ENCODE measurements at regions not wholly inside any gene's neighbourhood (a gene's known extent, or its start where the extent isn't known, plus 50 kb on each side); places are given as distances from the start of the nearest gene placed in this dataset.

DNA sequence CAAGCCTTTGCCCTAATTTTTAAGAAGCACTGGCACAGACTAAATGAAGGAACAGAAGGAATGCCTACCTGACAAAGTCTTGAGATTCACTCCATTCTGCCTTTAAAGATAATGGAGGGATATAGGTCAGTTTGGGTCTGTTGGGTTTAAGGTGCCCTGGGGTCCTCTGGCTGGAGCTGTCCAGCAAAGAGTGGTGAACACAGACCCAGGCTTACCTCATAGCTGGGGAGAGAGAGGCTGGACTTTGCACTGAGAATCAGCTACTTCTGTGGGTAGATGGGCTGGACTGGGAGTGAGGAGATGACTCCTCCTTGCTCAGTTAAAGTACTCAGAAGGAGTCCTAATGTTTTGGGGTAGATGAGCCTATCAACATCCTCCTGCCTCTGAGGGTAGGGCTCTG is 64.4 kb upstream of the CXCR4 start:
- TF ChIP-seq, protein P1, sequence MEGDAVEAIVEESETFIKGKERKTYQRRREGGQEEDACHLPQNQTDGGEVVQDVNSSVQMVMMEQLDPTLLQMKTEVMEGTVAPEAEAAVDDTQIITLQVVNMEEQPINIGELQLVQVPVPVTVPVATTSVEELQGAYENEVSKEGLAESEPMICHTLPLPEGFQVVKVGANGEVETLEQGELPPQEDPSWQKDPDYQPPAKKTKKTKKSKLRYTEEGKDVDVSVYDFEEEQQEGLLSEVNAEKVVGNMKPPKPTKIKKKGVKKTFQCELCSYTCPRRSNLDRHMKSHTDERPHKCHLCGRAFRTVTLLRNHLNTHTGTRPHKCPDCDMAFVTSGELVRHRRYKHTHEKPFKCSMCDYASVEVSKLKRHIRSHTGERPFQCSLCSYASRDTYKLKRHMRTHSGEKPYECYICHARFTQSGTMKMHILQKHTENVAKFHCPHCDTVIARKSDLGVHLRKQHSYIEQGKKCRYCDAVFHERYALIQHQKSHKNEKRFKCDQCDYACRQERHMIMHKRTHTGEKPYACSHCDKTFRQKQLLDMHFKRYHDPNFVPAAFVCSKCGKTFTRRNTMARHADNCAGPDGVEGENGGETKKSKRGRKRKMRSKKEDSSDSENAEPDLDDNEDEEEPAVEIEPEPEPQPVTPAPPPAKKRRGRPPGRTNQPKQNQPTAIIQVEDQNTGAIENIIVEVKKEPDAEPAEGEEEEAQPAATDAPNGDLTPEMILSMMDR (IDR thresholded peaks at IDR 0.05), result no peak
- TF ChIP-seq SIN3A (IDR thresholded peaks at IDR 0.05; ENCODE audit: borderline replicate concordance, insufficient read depth, low read depth, low read length) (no peak), POLR2AphosphoS5 (IDR thresholded peaks at IDR 0.05; ENCODE audit: low read depth, low read length) (no peak), REST (IDR thresholded peaks at IDR 0.05; ENCODE audit: insufficient read depth in 1 of 2, low read depth in 2 of 2, low read length in 1 of 2) (no peak), TCF7L2 (IDR thresholded peaks at IDR 0.05; ENCODE audit: low read depth, low read length) (no peak)
- H3K27me3 ChIP-seq (ENCODE audit: control insufficient read depth, insufficient read depth, low read length), result no peaks in the 10 kb centered on the region
- H3K36me3 ChIP-seq (ENCODE audit: control insufficient read depth, insufficient read depth, low read length), result no peaks in the 10 kb centered on the region
- in situ Hi-C loops (cut with HindIII; ENCODE audit: low pct_unique_long_range_greater_than_20kb, low sequenced_read_pairs), result no loop called here
- H3K27ac ChIP-seq (ENCODE audit: low read length), result no peak overlapping the region
- intact Hi-C loops (cut with micrococcal nuclease; ENCODE audit: unreplicated experiment), result no loop called here
- ChIA-PET POLR2A (no interaction called here), CTCF (no interaction called here)
- BruUV-seq (replicated peaks), result no TSS peak
- no peak overlapping the region for H3K4me3 ChIP-seq (ENCODE audit: low read depth in 2 of 2, low read length in 2 of 2)
- H3K9me3 ChIP-seq (ENCODE audit: control insufficient read depth, insufficient read depth, low read depth, low read length), result no peaks in the 10 kb centered on the region
- H3K4me1 ChIP-seq (ENCODE audit: control insufficient read depth, insufficient read depth, low read length), result no peaks in the 10 kb centered on the region
- DNase-seq (ENCODE audit: low read depth, low spot score) (no peak), ATAC-seq (no peak)

DNA sequence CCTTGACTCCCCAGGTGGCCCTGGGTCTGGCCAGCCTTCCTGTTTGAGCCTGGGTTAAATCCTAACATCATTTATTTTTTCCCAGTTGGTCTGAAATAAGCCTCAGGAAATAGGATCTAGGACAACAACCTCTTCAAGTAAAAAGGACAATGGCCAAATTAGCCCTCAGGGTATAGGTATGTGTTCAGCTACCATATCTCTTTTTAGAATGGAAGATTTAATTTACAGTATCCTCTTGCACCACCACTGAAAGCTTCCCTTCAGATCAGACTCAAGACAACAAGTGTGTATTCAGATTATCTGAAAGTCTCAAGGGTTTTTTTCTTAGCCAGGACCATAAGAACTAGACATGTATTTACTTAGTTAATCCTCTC is 61.6 kb upstream of the CXCR4 start:
- DNase-seq (ENCODE audit: low read depth, low spot score) (no peak), ATAC-seq (no peak)
- ChIA-PET POLR2A (no interaction called here), CTCF (no interaction called here)
- in situ Hi-C loops (cut with HindIII; ENCODE audit: low pct_unique_long_range_greater_than_20kb, low sequenced_read_pairs) (no loop called here), intact Hi-C loops (cut with micrococcal nuclease; ENCODE audit: unreplicated experiment) (no loop called here)
- H3K36me3 ChIP-seq (ENCODE audit: control insufficient read depth, insufficient read depth, low read length), result no peaks in the 10 kb centered on the region
- H3K4me1 ChIP-seq (ENCODE audit: control insufficient read depth, insufficient read depth, low read length), result no peaks in the 10 kb centered on the region
- no peak overlapping the region for H3K4me3 ChIP-seq (ENCODE audit: low read depth in 2 of 2, low read length in 2 of 2)
- TF ChIP-seq TCF7L2 (IDR thresholded peaks at IDR 0.05; ENCODE audit: low read depth, low read length) (no peak), POLR2AphosphoS5 (IDR thresholded peaks at IDR 0.05; ENCODE audit: low read depth, low read length) (no peak), SIN3A (IDR thresholded peaks at IDR 0.05; ENCODE audit: borderline replicate concordance, insufficient read depth, low read depth, low read length) (no peak), REST (IDR thresholded peaks at IDR 0.05; ENCODE audit: insufficient read depth in 1 of 2, low read depth in 2 of 2, low read length in 1 of 2) (no peak)
- TF ChIP-seq, protein P1 (IDR thresholded peaks at IDR 0.05), result no peak
- no TSS peak for BruUV-seq (replicated peaks)
- H3K27me3 ChIP-seq (ENCODE audit: control insufficient read depth, insufficient read depth, low read length), result no peaks in the 10 kb centered on the region; the same call in 1 of the 2 replicates
- no peak overlapping the region for H3K27ac ChIP-seq (ENCODE audit: low read length)
- H3K9me3 ChIP-seq (ENCODE audit: control insufficient read depth, insufficient read depth, low read depth, low read length), result no peaks in the 10 kb centered on the region
